Thoracic aorta (tissue), 2 donors: ENCODE measurements at regions not wholly inside any gene's neighbourhood (a gene's known extent, or its start where the extent isn't known, plus 50 kb on each side); places are given as distances from the start of the nearest gene placed in this dataset.

Experiments used
- ATAC-seq: fragments of 150-250 bp; one replicate; pipeline ENCODE4 v1.8.0; 2017; ENCODE audit warnings: low read depth; ENCODE audit not compliant: insufficient number of reproducible peaks, low FRiP score
- DNase-seq: peaks from one replicate; pipeline ENCODE4 v3.0.0-alpha.2; 2020; ENCODE audit warnings: low spot score
- H3K27ac ChIP-seq, 2 donors: fragments of 200-600 bp; sonication (generic); 1 replicate in 1 of 2; 2 replicates in 1 of 2; pipeline ENCODE4 v1.5.1; 2016; ENCODE audit warnings: mild to moderate bottlenecking in 2 of 2, moderate library complexity in 2 of 2
- H3K27me3 ChIP-seq: fragments of 200-600 bp; sonication (generic); replicated peaks from 2 replicates; pipeline ENCODE4 v1.6.0; 2016; ENCODE audit warnings: mild to moderate bottlenecking; ENCODE audit not compliant: insufficient read depth
- H3K36me3 ChIP-seq: fragments of 200-600 bp; sonication (generic); one replicate; pipeline ENCODE4 v1.5.1; 2016
- H3K4me1 ChIP-seq, 2 donors: fragments of 200-600 bp; sonication (generic); 1 replicate in 1 of 2; 2 replicates in 1 of 2; pipeline versions ENCODE4 v1.5.1 to v1.6.0; 2016; ENCODE audit warnings: low read depth in 2 of 2, mild to moderate bottlenecking in 1 of 2; ENCODE audit not compliant: control insufficient read depth in 1 of 2
- H3K4me3 ChIP-seq: fragments of 200-600 bp; sonication (generic); 2 replicates; pipeline ENCODE4 v1.5.1; 2016; ENCODE audit warnings: mild to moderate bottlenecking
- H3K9me3 ChIP-seq: fragments of 200-600 bp; sonication (generic); 2 replicates; pipeline ENCODE4 v1.5.1; 2016
- TF ChIP-seq, protein P1 (sequence below): fragments of 200-600 bp; sonication (generic); IDR thresholded peaks from one replicate; pipeline ENCODE4 v1.5.1; 2019; ENCODE audit warnings: antibody characterized with exemption

GRCh38 chr1:68788762-68789161 is 291.9 kb upstream of the DEPDC1 start:
- Histone ChIP-seq H3K4me1 (no peaks in the 10 kb centered on the region), H3K27me3 (no peaks in the 10 kb centered on the region), H3K4me3 (no peak overlapping the region), H3K36me3 (no peaks in the 10 kb centered on the region), H3K9me3 (no peaks in the 10 kb centered on the region), H3K27ac (no peak overlapping the region)
- DNase-seq: no peak
- TF ChIP-seq, protein P1, sequence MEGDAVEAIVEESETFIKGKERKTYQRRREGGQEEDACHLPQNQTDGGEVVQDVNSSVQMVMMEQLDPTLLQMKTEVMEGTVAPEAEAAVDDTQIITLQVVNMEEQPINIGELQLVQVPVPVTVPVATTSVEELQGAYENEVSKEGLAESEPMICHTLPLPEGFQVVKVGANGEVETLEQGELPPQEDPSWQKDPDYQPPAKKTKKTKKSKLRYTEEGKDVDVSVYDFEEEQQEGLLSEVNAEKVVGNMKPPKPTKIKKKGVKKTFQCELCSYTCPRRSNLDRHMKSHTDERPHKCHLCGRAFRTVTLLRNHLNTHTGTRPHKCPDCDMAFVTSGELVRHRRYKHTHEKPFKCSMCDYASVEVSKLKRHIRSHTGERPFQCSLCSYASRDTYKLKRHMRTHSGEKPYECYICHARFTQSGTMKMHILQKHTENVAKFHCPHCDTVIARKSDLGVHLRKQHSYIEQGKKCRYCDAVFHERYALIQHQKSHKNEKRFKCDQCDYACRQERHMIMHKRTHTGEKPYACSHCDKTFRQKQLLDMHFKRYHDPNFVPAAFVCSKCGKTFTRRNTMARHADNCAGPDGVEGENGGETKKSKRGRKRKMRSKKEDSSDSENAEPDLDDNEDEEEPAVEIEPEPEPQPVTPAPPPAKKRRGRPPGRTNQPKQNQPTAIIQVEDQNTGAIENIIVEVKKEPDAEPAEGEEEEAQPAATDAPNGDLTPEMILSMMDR: no peak
- no peak for ATAC-seq

DNA sequence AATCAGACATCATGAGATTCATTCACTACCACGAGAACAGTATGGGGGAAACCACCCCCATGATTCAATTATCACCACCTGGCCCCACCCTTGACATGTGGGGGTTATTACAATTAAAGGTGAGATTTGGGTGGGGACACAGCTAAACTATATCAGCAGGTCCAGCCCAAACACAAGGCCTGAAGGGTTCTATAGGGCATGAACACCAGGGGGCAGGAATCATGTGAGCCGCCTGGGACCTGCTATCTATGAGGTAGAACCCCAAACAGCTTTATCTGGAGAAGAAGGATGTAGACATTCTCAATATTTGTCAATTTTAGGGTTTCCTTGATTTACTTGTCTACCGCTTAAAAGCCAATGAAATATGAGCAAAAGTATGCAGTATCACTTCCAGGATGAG is 294.9 kb upstream of the DEPDC1 start:
- Histone ChIP-seq H3K4me3 (no peak overlapping the region), H3K9me3 (no peaks in the 10 kb centered on the region), H3K36me3 (no peaks in the 10 kb centered on the region), H3K27ac (no peak overlapping the region), H3K4me1 (no peaks in the 10 kb centered on the region), H3K27me3 (no peaks in the 10 kb centered on the region)
- DNase-seq: no peak
- no peak for ATAC-seq
- TF ChIP-seq, protein P1: no peak

DNA sequence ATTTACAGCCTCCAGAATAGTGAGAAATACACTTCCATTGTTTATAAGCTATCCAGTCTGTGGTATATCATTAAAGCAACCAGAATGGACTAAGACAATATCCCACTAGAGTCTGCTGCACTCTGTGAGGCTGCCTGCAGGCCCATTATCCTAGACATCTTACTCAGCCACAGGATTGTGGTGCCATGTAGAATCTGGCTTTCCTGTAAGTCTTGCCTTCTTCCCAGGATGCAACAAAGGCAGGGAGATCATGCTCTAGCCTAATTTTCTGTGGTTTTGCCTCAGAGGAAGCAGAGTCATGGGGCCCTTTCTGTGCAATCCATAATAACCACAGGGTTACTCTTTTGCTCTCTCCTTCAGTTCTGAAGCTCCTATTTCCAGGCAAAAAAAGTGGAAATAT is 299.1 kb upstream of the DEPDC1 start:
- peaks cover 0 to 19% of the 10 kb centered on the region in 2 donors for H3K4me1 ChIP-seq
- H3K9me3 ChIP-seq: no peaks in the 10 kb centered on the region
- DNase-seq (no peak), ATAC-seq (no peak)
- no peak overlapping the region for H3K4me3 ChIP-seq
- H3K36me3 ChIP-seq: no peaks in the 10 kb centered on the region
- no peaks in the 10 kb centered on the region for H3K27me3 ChIP-seq
- H3K27ac ChIP-seq: no peak overlapping the region
- TF ChIP-seq, protein P1: no peak

DNA sequence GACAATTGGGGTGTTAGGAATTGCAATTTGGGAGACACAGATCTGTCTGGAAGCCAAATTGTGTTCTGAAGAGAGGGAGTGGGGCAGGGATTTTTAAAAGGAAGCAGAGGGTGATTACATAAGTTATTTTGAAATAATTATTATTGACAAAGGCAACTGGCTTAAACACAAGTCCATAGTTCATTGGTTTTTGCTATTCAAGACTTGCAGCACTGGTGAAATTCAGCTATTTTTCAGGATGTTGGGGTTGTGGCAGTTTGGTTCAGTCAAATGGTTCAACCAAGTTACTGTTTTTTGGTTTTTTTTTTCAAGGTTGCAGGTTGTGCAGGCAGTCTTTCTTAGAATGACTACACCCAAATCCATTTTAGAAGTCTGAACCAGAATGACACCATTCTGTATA is 300.0 kb upstream of the DEPDC1 start:
- Histone ChIP-seq H3K36me3 (no peaks in the 10 kb centered on the region), H3K9me3 (no peaks in the 10 kb centered on the region), H3K4me1 (peaks cover 0 to 19% of the 10 kb centered on the region in 2 donors), H3K4me3 (no peak overlapping the region), H3K27me3 (no peaks in the 10 kb centered on the region), H3K27ac (no peak overlapping the region)
- TF ChIP-seq, protein P1: no peak
- ATAC-seq (no peak), DNase-seq (no peak)

DNA sequence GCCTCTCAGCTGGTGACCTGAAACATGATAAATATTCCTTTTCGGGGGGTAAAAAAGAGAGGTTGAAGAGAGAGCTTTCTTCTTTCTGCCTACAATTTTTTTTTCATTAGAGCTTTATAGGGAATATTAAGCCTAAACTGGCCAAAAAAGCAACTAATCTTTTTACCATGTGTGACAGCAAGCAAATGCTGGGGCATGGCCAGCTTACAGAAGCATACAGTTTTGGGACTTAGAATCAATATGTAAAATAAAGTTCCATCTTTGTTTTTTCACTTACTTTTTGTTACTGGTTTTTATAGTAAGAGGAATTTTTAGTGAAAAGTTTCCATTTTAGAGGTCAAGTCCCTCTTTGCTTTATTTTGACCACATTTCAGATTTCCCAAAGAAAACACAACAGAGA is 301.2 kb upstream of the DEPDC1 start:
- no peaks in the 10 kb centered on the region for H3K27me3 ChIP-seq
- ATAC-seq (no peak), DNase-seq (no peak)
- no peak overlapping the region for H3K4me3 ChIP-seq
- H3K36me3 ChIP-seq: no peaks in the 10 kb centered on the region
- H3K27ac ChIP-seq: no peak overlapping the region
- no peaks in the 10 kb centered on the region for H3K9me3 ChIP-seq
- peaks cover 0 to 19% of the 10 kb centered on the region in 2 donors for H3K4me1 ChIP-seq
- TF ChIP-seq, protein P1: no peak
